ENCODE measurements at regions not wholly inside any gene's neighbourhood (a gene's known extent, or its start where the extent isn't known, plus 50 kb on each side); places are given as distances from the start of the nearest gene placed in this dataset.

DNA sequence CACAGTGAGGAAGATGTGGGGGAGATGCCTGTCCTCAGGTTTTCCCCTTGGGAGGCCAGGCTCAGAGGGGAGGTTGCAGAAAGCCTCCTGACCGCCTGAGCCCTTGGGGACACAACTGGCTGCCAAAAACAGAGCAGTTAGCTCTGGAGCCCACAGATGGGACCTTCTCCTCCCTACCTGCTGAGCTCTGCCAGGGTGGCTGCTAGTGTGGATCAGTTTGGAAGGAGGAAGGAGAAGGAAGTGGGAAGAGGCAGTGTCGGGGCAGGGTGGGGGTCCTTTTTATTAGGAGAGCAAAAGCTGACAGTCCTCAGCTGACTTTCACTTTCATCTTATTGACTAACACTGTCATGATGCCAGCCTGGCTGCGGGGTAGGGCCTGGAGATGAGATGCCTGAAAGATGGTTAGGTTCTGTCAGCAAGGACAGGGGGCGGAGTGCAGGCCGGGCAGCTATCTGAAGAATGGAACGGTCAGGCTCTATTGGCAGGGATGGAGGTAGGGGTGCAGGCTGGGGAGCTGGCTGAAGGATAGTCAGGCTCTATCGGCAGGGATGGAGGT lies 188.5 kb upstream of the HDAC4 start:
- no peak for DNase-seq
- no peak overlapping the region for H3K4me3 Mint-ChIP-seq
- H3K9me3 Mint-ChIP-seq = peaks cover 7% of the 10 kb centered on the region
- no peak overlapping the region for H3K27ac Mint-ChIP-seq
- no peaks in the 10 kb centered on the region for H3K4me1 Mint-ChIP-seq (ENCODE audit: low read depth)
- no peaks in the 10 kb centered on the region for H3K36me3 Mint-ChIP-seq (ENCODE audit: low read depth)
- H3K27me3 Mint-ChIP-seq = peaks cover 13% of the 10 kb centered on the region

DNA sequence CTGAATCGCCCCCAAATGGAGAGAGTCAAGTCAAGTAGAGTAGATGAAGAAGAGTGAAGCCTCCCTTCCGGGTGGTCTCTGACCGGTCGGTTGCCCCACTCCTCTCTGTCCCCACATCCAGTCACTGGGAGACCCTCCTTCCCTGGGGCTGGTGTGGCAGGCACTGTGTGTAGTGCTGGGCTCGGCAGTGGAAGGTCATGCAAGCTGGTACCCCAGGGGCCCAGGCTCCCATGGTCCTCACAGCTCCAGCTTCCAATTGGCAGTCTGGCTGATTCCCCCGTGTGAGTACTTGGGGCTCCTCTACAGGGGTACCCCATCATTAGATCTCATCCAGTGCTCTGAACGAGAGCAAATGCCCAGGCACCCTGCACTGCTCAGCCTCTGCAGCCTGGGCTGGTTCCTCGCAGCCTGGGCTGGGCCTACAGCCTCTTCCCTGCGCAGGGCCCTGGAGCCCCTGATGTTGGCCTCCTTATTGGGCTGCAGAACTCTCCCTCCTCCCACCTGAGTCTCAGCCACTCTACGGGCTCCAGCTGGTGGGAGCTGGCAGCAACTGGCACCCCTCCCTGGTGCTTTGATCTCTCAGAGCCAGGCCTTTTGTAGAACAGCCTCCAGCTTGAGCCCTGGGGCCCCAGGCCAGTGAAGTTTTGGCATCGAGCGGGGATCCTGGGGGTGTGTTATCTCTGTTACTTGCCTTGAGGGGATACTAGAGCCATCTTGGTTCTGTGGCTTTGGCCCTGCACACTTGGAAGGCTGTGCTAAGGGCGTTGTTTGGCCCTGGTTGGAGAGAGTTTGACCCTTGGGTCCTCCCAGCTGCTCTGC lies 187.8 kb upstream of the HDAC4 start:
- Mint-ChIP-seq H3K27me3 (peaks cover 13% of the 10 kb centered on the region), H3K4me1 (ENCODE audit: low read depth) (no peaks in the 10 kb centered on the region), H3K9me3 (peaks cover 7% of the 10 kb centered on the region), H3K27ac (no peak overlapping the region), H3K4me3 (no peak overlapping the region), H3K36me3 (ENCODE audit: low read depth) (no peaks in the 10 kb centered on the region)
- no peak for DNase-seq

GRCh38 chr2:239587841-239588240 lies 187.0 kb upstream of the HDAC4 start:
- Mint-ChIP-seq H3K9me3 (peaks cover 7% of the 10 kb centered on the region), H3K27ac (no peak overlapping the region), H3K36me3 (ENCODE audit: low read depth) (no peaks in the 10 kb centered on the region), H3K4me3 (no peak overlapping the region), H3K4me1 (ENCODE audit: low read depth) (no peaks in the 10 kb centered on the region), H3K27me3 (peaks cover 13% of the 10 kb centered on the region)
- no peak for DNase-seq

DNA sequence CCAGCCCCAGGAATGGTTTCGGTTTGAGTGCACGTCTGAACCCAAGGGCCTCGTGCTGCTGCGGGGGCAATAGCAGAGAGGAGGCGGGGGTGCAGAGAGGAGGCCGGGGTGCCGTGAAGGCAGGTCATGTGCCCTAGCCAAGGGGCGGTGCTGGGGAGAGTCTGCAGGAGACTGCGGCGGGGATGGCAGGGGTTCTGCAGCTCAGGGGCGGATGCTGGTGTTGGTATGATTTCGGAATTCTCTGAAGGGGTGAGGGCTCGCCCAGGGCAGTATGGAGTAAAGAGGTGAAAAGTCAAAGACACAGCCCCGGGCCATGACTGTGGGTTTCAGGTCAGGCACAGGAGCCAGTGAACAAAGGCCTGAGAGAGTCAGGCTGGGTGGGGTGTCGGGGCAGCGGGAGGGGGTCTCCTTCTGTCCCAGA lies 186.5 kb upstream of the HDAC4 start:
- peaks cover 13% of the 10 kb centered on the region for H3K27me3 Mint-ChIP-seq
- no peak for DNase-seq
- no peaks in the 10 kb centered on the region for H3K36me3 Mint-ChIP-seq (ENCODE audit: low read depth)
- H3K9me3 Mint-ChIP-seq = peaks cover 5% of the 10 kb centered on the region
- no peak overlapping the region for H3K4me3 Mint-ChIP-seq
- no peaks in the 10 kb centered on the region for H3K4me1 Mint-ChIP-seq (ENCODE audit: low read depth)
- no peak overlapping the region for H3K27ac Mint-ChIP-seq

GRCh38 chr2:239586651-239587310 lies 186.0 kb upstream of the HDAC4 start:
- H3K27ac Mint-ChIP-seq = no peak overlapping the region
- H3K36me3 Mint-ChIP-seq (ENCODE audit: low read depth) = no peaks in the 10 kb centered on the region
- H3K27me3 Mint-ChIP-seq = peaks cover 13% of the 10 kb centered on the region
- DNase-seq = no peak
- no peaks in the 10 kb centered on the region for H3K9me3 Mint-ChIP-seq
- H3K4me1 Mint-ChIP-seq (ENCODE audit: low read depth) = no peaks in the 10 kb centered on the region
- H3K4me3 Mint-ChIP-seq = no peak overlapping the region

GRCh38 chr2:239585422-239585821 lies 184.6 kb upstream of the HDAC4 start:
- Mint-ChIP-seq H3K27ac (no peak overlapping the region), H3K27me3 (peaks cover 13% of the 10 kb centered on the region), H3K9me3 (no peaks in the 10 kb centered on the region), H3K4me1 (ENCODE audit: low read depth) (no peaks in the 10 kb centered on the region), H3K4me3 (no peak overlapping the region), H3K36me3 (ENCODE audit: low read depth) (no peaks in the 10 kb centered on the region)
- no peak for DNase-seq

GRCh38 chr2:239584986-239585385 lies 184.2 kb upstream of the HDAC4 start:
- peaks cover 13% of the 10 kb centered on the region for H3K27me3 Mint-ChIP-seq
- DNase-seq = no peak
- no peaks in the 10 kb centered on the region for H3K36me3 Mint-ChIP-seq (ENCODE audit: low read depth)
- no peaks in the 10 kb centered on the region for H3K9me3 Mint-ChIP-seq
- H3K4me1 Mint-ChIP-seq (ENCODE audit: low read depth) = peaks cover 2% of the 10 kb centered on the region
- no peak overlapping the region for H3K27ac Mint-ChIP-seq
- H3K4me3 Mint-ChIP-seq = no peak overlapping the region

DNA sequence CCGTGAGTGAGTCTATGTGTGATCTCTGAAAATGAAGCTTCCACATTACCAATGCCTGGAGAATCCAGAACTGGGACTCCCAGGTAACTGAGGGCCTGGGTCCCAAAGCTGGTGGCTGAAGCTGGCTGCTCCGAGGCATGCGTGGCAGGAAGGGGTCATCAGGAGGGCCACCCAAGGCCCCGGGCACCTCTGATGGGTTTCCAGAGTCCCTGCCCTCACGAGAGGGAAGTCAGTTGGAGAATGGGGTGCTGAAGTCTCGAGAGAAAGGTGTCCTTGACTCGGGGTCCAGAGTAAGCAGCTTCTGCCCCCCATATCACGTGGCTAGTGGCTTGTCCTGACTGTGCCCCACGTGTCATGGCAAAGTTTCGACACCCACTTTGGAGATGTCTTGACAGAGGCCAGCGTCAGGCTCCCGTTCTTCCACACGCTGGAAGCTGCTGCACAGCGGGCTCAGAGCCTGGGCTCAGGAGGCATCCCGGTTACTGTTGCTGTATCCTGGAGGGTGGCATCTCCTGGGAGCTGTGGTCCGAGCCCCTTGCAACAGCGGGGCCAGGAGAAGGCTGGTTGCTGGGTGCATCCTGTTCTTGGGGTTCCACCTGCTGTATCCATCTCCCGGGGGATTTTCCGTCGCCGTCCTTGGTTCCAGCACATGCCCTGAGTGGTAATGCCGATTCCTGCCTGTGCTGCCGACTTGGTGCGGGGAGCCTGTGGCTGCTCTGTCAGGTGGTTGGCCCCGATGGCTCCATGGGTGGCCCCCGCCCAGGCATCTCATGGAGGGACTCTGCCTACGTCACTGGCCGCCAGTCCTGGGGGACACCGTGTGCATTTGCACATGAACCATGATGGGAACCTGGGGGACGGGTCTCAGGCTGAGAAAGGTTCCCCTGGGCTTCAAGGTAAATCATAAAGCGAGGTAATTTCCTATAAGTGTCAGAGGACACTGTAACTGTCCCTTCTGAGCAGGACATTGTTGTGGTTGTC lies 183.3 kb upstream of the HDAC4 start:
- no peaks in the 10 kb centered on the region for H3K36me3 Mint-ChIP-seq (ENCODE audit: low read depth)
- DNase-seq = no peak
- no peak overlapping the region for H3K4me3 Mint-ChIP-seq
- peaks cover 13% of the 10 kb centered on the region for H3K27me3 Mint-ChIP-seq
- H3K4me1 Mint-ChIP-seq (ENCODE audit: low read depth) = peaks cover 2% of the 10 kb centered on the region
- no peak overlapping the region for H3K27ac Mint-ChIP-seq
- no peaks in the 10 kb centered on the region for H3K9me3 Mint-ChIP-seq

DNA sequence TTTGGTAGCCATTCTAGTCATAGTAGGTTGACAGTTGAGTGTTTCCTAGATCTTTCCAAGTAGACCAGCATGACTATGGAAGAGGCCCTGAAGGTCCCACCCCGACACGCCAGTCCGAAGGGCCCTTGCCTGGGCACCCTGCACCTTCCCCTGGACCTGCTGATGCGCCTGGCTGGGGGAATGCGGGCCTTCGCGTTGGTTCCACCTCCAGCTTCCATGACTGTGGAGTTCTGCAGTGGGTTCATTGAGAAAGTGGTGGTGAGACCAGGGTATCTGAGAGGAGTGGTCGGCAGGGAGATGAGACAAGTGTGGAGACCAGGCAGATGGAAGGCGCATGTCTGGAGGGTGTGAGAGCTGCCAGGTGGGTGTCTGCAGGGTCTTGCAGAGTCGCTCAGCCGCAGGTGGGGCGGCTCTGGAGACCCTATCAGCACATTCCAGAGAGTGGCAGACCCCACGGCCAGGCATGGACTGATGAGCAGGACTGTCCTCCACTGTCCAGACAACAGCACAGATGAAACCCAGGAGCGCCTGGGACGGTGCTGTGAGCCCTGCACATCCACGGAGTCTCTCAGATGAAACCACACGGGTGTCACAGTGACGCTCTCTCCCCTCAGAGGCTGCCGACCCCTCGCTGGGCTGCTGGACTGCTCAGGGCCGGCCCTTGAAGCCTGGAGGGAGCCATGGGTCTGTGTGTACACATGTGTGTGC lies 182.5 kb upstream of the HDAC4 start:
- Mint-ChIP-seq H3K27ac (no peak overlapping the region), H3K27me3 (peaks cover 13% of the 10 kb centered on the region), H3K4me1 (ENCODE audit: low read depth) (peaks cover 2% of the 10 kb centered on the region), H3K36me3 (ENCODE audit: low read depth) (no peaks in the 10 kb centered on the region), H3K4me3 (no peak overlapping the region), H3K9me3 (no peaks in the 10 kb centered on the region)
- no peak for DNase-seq

GRCh38 chr2:239582476-239582875 lies 181.7 kb upstream of the HDAC4 start:
- no peak for DNase-seq
- Mint-ChIP-seq H3K36me3 (ENCODE audit: low read depth) (no peaks in the 10 kb centered on the region), H3K9me3 (no peaks in the 10 kb centered on the region), H3K27ac (no peak overlapping the region), H3K4me3 (no peak overlapping the region), H3K4me1 (ENCODE audit: low read depth) (peaks cover 2% of the 10 kb centered on the region), H3K27me3 (peaks cover 13% of the 10 kb centered on the region)

GRCh38 chr2:239581352-239581901 lies 180.6 kb upstream of the HDAC4 start:
- no peak overlapping the region for H3K27ac Mint-ChIP-seq
- peaks cover 7% of the 10 kb centered on the region for H3K27me3 Mint-ChIP-seq
- peaks cover 2% of the 10 kb centered on the region for H3K4me1 Mint-ChIP-seq (ENCODE audit: low read depth)
- H3K4me3 Mint-ChIP-seq = no peak overlapping the region
- H3K9me3 Mint-ChIP-seq = no peaks in the 10 kb centered on the region
- no peak for DNase-seq
- no peaks in the 10 kb centered on the region for H3K36me3 Mint-ChIP-seq (ENCODE audit: low read depth)

GRCh38 chr2:239580199-239580527 lies 179.3 kb upstream of the HDAC4 start:
- no peak for DNase-seq
- no peak overlapping the region for H3K27ac Mint-ChIP-seq
- peaks cover 2% of the 10 kb centered on the region for H3K4me1 Mint-ChIP-seq (ENCODE audit: low read depth)
- H3K4me3 Mint-ChIP-seq = no peak overlapping the region
- no peaks in the 10 kb centered on the region for H3K9me3 Mint-ChIP-seq
- H3K27me3 Mint-ChIP-seq = peaks cover 2% of the 10 kb centered on the region
- no peaks in the 10 kb centered on the region for H3K36me3 Mint-ChIP-seq (ENCODE audit: low read depth)

DNA sequence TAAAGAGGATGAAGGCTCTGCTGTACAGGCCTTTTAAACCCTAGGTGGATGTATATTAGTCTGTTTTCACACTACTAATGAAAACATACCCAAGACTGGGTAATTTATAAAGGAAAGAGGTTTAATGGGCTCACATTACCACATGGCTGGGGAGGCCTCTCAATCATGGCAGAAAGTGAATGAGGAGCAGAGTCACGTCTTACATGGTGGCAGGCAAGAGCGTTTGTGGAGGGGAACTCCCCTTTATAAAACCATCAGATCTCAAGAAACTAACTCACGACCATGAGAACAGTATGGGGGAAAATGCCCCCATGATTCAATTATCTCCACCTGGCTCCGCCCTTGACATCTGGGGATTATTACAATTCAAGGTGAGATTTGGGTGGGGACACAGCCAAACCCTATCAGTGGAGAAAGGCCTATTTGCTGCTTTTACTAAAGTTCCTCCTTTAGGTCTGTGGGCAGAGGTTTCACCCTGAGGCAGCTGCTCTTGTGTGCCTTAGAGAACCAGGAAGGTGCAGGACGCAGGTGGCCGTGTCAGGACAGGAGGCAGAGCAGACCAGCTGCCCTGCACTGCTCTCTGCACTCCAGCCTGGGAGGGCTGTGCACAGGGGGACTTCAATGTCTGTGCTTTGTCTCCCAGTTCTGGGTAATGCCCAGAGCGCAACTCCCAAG lies 178.8 kb upstream of the HDAC4 start:
- H3K36me3 Mint-ChIP-seq (ENCODE audit: low read depth) = no peaks in the 10 kb centered on the region
- no peak for DNase-seq
- no peak overlapping the region for H3K4me3 Mint-ChIP-seq
- H3K4me1 Mint-ChIP-seq (ENCODE audit: low read depth) = peaks cover 2% of the 10 kb centered on the region
- no peaks in the 10 kb centered on the region for H3K9me3 Mint-ChIP-seq
- H3K27ac Mint-ChIP-seq = no peak overlapping the region
- H3K27me3 Mint-ChIP-seq = no peaks in the 10 kb centered on the region
